T-helper 2 cell treated with Interferon-gamma antibody and Interleukin-4, amounts not matched to agents 5 μg/mL and 100 μg/mL, for 36 hours (primary cell): ENCODE measurements at regions not wholly inside any gene's neighbourhood (a gene's known extent, or its start where the extent isn't known, plus 50 kb on each side); places are given as distances from the start of the nearest gene placed in this dataset.
"Not testable (repeated sequence)": the region's sequence is repeated elsewhere in the genome, so short reads cannot be mapped to it uniquely, and the experiment has no call there.

Source experiments
- DNase-seq: peaks from one replicate; pipeline ENCODE4 v3.0.0; 2021; ENCODE audit warnings: low spot score
- H3K27ac Mint-ChIP-seq: one replicate; pipeline ENCODE4 v1.8.0; 2021; ENCODE audit warnings: mild to moderate bottlenecking, mixed read lengths
- H3K27me3 Mint-ChIP-seq: one replicate; pipeline ENCODE4 v1.8.0; 2021; ENCODE audit warnings: low read depth, mixed read lengths
- H3K36me3 Mint-ChIP-seq: one replicate; pipeline ENCODE4 v1.8.0; 2021; ENCODE audit warnings: low read depth, mixed read lengths
- H3K4me1 Mint-ChIP-seq: one replicate; pipeline ENCODE4 v1.8.0; 2021; ENCODE audit warnings: low read depth, mixed read lengths
- H3K4me3 Mint-ChIP-seq: one replicate; pipeline ENCODE4 v1.8.0; 2022; ENCODE audit warnings: mild to moderate bottlenecking, moderate library complexity, mixed read lengths
- H3K9me3 Mint-ChIP-seq: one replicate; pipeline ENCODE4 v1.8.0; 2021; ENCODE audit warnings: mixed read lengths

GRCh38 chr11:34830648-34831047 lies 85.5 kb downstream of the APIP start:
- peaks cover 6% of the 10 kb centered on the region for H3K27me3 Mint-ChIP-seq
- DNase-seq: no peak
- no peak overlapping the region for H3K27ac Mint-ChIP-seq
- no peak overlapping the region for H3K4me3 Mint-ChIP-seq
- no peaks in the 10 kb centered on the region for H3K9me3 Mint-ChIP-seq
- H3K36me3 Mint-ChIP-seq: no peaks in the 10 kb centered on the region
- no peaks in the 10 kb centered on the region for H3K4me1 Mint-ChIP-seq

- H3K4me3 Mint-ChIP-seq: no peak overlapping the region
- no peaks in the 10 kb centered on the region for H3K4me1 Mint-ChIP-seq
- no peaks in the 10 kb centered on the region for H3K36me3 Mint-ChIP-seq
- H3K27ac Mint-ChIP-seq: no peak overlapping the region
- H3K27me3 Mint-ChIP-seq: peaks cover 4% of the 10 kb centered on the region
- DNase-seq: no peak
- no peaks in the 10 kb centered on the region for H3K9me3 Mint-ChIP-seq
These were observed 86.1 kb downstream of the APIP start for GRCh38 chr11:34830035-34830434.

- no peaks in the 10 kb centered on the region for H3K4me1 Mint-ChIP-seq
- H3K9me3 Mint-ChIP-seq: no peaks in the 10 kb centered on the region
- no peak for DNase-seq
- H3K27me3 Mint-ChIP-seq: peaks cover 9% of the 10 kb centered on the region
- H3K36me3 Mint-ChIP-seq: no peaks in the 10 kb centered on the region
- no peak overlapping the region for H3K27ac Mint-ChIP-seq
- H3K4me3 Mint-ChIP-seq: no peak overlapping the region
These were observed 89.0 kb downstream of the APIP start for GRCh38 chr11:34827228-34827627.

GRCh38 chr11:34826384-34826726 lies 89.8 kb downstream of the APIP start:
- no peaks in the 10 kb centered on the region for H3K36me3 Mint-ChIP-seq
- H3K9me3 Mint-ChIP-seq: no peaks in the 10 kb centered on the region
- no peak for DNase-seq
- no peak overlapping the region for H3K4me3 Mint-ChIP-seq
- no peak overlapping the region for H3K27ac Mint-ChIP-seq
- H3K27me3 Mint-ChIP-seq: peaks cover 13% of the 10 kb centered on the region
- no peaks in the 10 kb centered on the region for H3K4me1 Mint-ChIP-seq

GRCh38 chr11:34825670-34826383 lies 90.4 kb downstream of the APIP start:
- Mint-ChIP-seq H3K36me3 (no peaks in the 10 kb centered on the region), H3K4me1 (peaks cover 3% of the 10 kb centered on the region), H3K27me3 (peaks cover 13% of the 10 kb centered on the region)

GRCh38 chr11:34825315-34825669 lies 90.9 kb downstream of the APIP start:
- Mint-ChIP-seq H3K36me3 (no peaks in the 10 kb centered on the region), H3K4me1 (peaks cover 7% of the 10 kb centered on the region), H3K9me3 (peaks cover 2% of the 10 kb centered on the region), H3K27ac (no peak overlapping the region), H3K4me3 (no peak overlapping the region), H3K27me3 (peaks cover 13% of the 10 kb centered on the region)
- no peak for DNase-seq

More at GRCh38 chr11:34825670-34826383, 90.4 kb downstream of the APIP start:
- no peak overlapping the region for H3K4me3 Mint-ChIP-seq
- no peaks in the 10 kb centered on the region for H3K9me3 Mint-ChIP-seq
- DNase-seq: no peak
- no peak overlapping the region for H3K27ac Mint-ChIP-seq

- Mint-ChIP-seq H3K36me3 (peaks cover 1% of the 10 kb centered on the region), H3K4me1 (peaks cover 15% of the 10 kb centered on the region), H3K27ac (no peak overlapping the region), H3K9me3 (peaks cover 11% of the 10 kb centered on the region), H3K27me3 (peaks cover 13% of the 10 kb centered on the region), H3K4me3 (no peak overlapping the region)
- DNase-seq: no peak
These were observed 91.8 kb downstream of the APIP start for GRCh38 chr11:34824425-34824824.

- DNase-seq: no peak
- Mint-ChIP-seq H3K4me3 (no peak overlapping the region), H3K9me3 (peaks cover 13% of the 10 kb centered on the region), H3K4me1 (peaks cover 15% of the 10 kb centered on the region), H3K27ac (no peak overlapping the region), H3K36me3 (peaks cover 1% of the 10 kb centered on the region), H3K27me3 (peaks cover 13% of the 10 kb centered on the region)
These were observed 92.5 kb downstream of the APIP start for GRCh38 chr11:34823639-34824038.

- Mint-ChIP-seq H3K27me3 (peaks cover 13% of the 10 kb centered on the region), H3K36me3 (peaks cover 1% of the 10 kb centered on the region), H3K9me3 (peaks cover 13% of the 10 kb centered on the region), H3K4me3 (no peak overlapping the region), H3K27ac (no peak overlapping the region), H3K4me1 (peaks cover 15% of the 10 kb centered on the region)
- DNase-seq: no peak
These were observed 93.0 kb downstream of the APIP start for GRCh38 chr11:34823197-34823596.

- H3K27ac Mint-ChIP-seq: no peak overlapping the region
These were observed 96.3 kb downstream of the APIP start for GRCh38 chr11:34819740-34820482.

GRCh38 chr11:34817812-34818211 lies 98.4 kb downstream of the APIP start:
- H3K27me3 Mint-ChIP-seq: peaks cover 21% of the 10 kb centered on the region
- H3K36me3 Mint-ChIP-seq, H3K27ac Mint-ChIP-seq, H3K4me3 Mint-ChIP-seq, DNase-seq: not testable (repeated sequence)
- peaks cover 36% of the 10 kb centered on the region for H3K9me3 Mint-ChIP-seq
- H3K4me1 Mint-ChIP-seq: peaks cover 15% of the 10 kb centered on the region

More at GRCh38 chr11:34819740-34820482, 96.3 kb downstream of the APIP start:
- peaks cover 15% of the 10 kb centered on the region for H3K4me1 Mint-ChIP-seq
- peaks cover 27% of the 10 kb centered on the region for H3K9me3 Mint-ChIP-seq
- peaks cover 21% of the 10 kb centered on the region for H3K27me3 Mint-ChIP-seq
- DNase-seq: no peak
- peaks cover 1% of the 10 kb centered on the region for H3K36me3 Mint-ChIP-seq
- H3K4me3 Mint-ChIP-seq: peak overlapping the region; percentile 37

GRCh38 chr11:34816698-34817213 lies 99.4 kb downstream of the APIP start:
- Mint-ChIP-seq H3K9me3 (peaks cover 41% of the 10 kb centered on the region), H3K27ac (no peak overlapping the region), H3K4me3 (no peak overlapping the region), H3K4me1 (peaks cover 15% of the 10 kb centered on the region), H3K27me3 (peaks cover 18% of the 10 kb centered on the region), H3K36me3 (peaks cover 1% of the 10 kb centered on the region)
- DNase-seq: no peak

GRCh38 chr11:34812905-34813576 lies 103.1 kb downstream of the APIP start:
- peaks cover 21% of the 10 kb centered on the region for H3K27me3 Mint-ChIP-seq
- H3K4me3 Mint-ChIP-seq: no peak overlapping the region
- peaks cover 14% of the 10 kb centered on the region for H3K4me1 Mint-ChIP-seq
- DNase-seq: no peak
- H3K9me3 Mint-ChIP-seq: peaks cover 49% of the 10 kb centered on the region
- peaks cover 9% of the 10 kb centered on the region for H3K36me3 Mint-ChIP-seq
- no peak overlapping the region for H3K27ac Mint-ChIP-seq

- Mint-ChIP-seq H3K36me3 (peaks cover 10% of the 10 kb centered on the region), H3K27me3 (peaks cover 28% of the 10 kb centered on the region), H3K27ac (no peak overlapping the region), H3K4me1 (peaks cover 14% of the 10 kb centered on the region), H3K4me3 (no peak overlapping the region), H3K9me3 (peaks cover 45% of the 10 kb centered on the region)
- no peak for DNase-seq
These were observed 104.3 kb downstream of the APIP start for GRCh38 chr11:34811858-34812257.
